ENCODE measurements at regions not wholly inside any gene's neighbourhood (a gene's known extent, or its start where the extent isn't known, plus 50 kb on each side); places are given as distances from the start of the nearest gene placed in this dataset.

- H3K4me1 ChIP-seq (replicated peaks): no peaks in the 10 kb centered on the region
- H3K9me3 ChIP-seq: no peaks in the 10 kb centered on the region
- no peak overlapping the region for H3K27ac ChIP-seq
- no peak for TF ChIP-seq POLR2AphosphoS5 (IDR thresholded peaks at IDR 0.05)
- TF ChIP-seq, protein P1, sequence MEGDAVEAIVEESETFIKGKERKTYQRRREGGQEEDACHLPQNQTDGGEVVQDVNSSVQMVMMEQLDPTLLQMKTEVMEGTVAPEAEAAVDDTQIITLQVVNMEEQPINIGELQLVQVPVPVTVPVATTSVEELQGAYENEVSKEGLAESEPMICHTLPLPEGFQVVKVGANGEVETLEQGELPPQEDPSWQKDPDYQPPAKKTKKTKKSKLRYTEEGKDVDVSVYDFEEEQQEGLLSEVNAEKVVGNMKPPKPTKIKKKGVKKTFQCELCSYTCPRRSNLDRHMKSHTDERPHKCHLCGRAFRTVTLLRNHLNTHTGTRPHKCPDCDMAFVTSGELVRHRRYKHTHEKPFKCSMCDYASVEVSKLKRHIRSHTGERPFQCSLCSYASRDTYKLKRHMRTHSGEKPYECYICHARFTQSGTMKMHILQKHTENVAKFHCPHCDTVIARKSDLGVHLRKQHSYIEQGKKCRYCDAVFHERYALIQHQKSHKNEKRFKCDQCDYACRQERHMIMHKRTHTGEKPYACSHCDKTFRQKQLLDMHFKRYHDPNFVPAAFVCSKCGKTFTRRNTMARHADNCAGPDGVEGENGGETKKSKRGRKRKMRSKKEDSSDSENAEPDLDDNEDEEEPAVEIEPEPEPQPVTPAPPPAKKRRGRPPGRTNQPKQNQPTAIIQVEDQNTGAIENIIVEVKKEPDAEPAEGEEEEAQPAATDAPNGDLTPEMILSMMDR (IDR thresholded peaks at IDR 0.05): no peak
- H3K4me3 ChIP-seq: no peak overlapping the region
- DNase-seq (ENCODE audit: low spot score): no peak
- intact Hi-C loops (cut with DNase I): no loop called here
- H3K27me3 ChIP-seq (replicated peaks; ENCODE audit: insufficient read depth): no peaks in the 10 kb centered on the region
- 59% methylated on average over 3 of the region's 3 CpGs for whole genome bisulfite sequencing
- no peaks in the 10 kb centered on the region for H3K36me3 ChIP-seq
Observed at GRCh38 chr7:46511442-46512215, 590.6 kb upstream of the IGFBP3 start.

DNA sequence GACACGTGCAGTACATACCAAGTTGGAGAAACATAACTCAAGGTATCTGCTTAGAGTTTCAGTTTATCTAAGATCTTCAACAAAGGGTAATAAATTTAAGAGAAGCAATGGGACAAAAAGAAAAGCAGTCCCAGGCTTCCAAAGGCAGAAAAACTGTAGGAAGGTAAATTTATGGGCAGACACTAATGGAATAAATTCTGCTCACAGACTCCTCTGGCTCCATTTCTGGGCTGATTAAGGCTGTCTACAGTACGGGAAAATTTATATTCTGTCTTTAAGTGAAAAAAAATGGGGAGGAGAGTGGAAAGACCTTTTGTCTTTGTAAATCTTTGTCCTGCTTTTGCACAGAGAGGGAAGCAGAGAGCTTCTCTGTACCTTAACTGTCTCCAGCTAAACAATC is 587.5 kb upstream of the IGFBP3 start:
- no peaks in the 10 kb centered on the region for H3K9me3 ChIP-seq
- intact Hi-C loops (cut with DNase I): no loop called here
- no peaks in the 10 kb centered on the region for H3K27me3 ChIP-seq (replicated peaks; ENCODE audit: insufficient read depth)
- no peak overlapping the region for H3K27ac ChIP-seq
- H3K4me3 ChIP-seq: no peak overlapping the region
- WGBS: 7% methylated on average over 2 of the region's 2 CpGs
- H3K4me1 ChIP-seq (replicated peaks): no peaks in the 10 kb centered on the region
- H3K36me3 ChIP-seq: no peaks in the 10 kb centered on the region
- DNase-seq (ENCODE audit: low spot score): no peak
- peak; percentile 28 for TF ChIP-seq POLR2AphosphoS5 (IDR thresholded peaks at IDR 0.05)
- TF ChIP-seq, protein P1 (IDR thresholded peaks at IDR 0.05): no peak
- TF ChIP-seq POLR2A (IDR thresholded peaks at IDR 0.05): no peak

DNA sequence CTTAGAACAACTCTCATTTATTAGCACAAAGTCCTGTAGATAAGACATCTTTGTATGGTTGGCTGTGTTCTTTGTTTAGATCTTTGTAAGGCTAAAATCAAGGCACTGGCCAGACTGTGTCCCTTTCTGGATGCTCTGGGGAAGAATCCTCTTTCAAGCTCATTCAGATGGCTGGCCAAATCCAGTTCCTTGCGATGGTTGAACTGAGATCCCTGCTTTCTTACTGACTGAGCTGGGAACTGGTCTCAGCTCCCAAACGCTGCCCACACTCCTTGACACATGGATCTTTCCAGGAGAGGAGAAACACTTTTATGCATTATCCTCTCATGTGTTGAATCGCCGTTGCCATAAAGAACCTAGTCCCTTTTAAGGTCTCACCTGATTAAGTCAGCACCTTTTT is 586.5 kb upstream of the IGFBP3 start:
- no peak overlapping the region for H3K4me3 ChIP-seq

GRCh38 chr7:46494441-46494840 is 573.4 kb upstream of the IGFBP3 start:
- Histone ChIP-seq H3K27me3 (replicated peaks; ENCODE audit: insufficient read depth) (no peaks in the 10 kb centered on the region), H3K9me3 (no peaks in the 10 kb centered on the region), H3K4me1 (replicated peaks) (no peaks in the 10 kb centered on the region), H3K36me3 (no peaks in the 10 kb centered on the region), H3K27ac (no peak overlapping the region), H3K4me3 (no peak overlapping the region)
- intact Hi-C loops (cut with DNase I): no loop called here
- 90% methylated on average over 3 of the region's 3 CpGs for WGBS
- no peak for TF ChIP-seq POLR2AphosphoS5 (IDR thresholded peaks at IDR 0.05)
- no peak for TF ChIP-seq POLR2A (IDR thresholded peaks at IDR 0.05)
- TF ChIP-seq, protein P1 (IDR thresholded peaks at IDR 0.05): no peak
- no peak for DNase-seq (ENCODE audit: low spot score)

More for the DNA sequence above, 586.5 kb upstream of the IGFBP3 start:
- H3K9me3 ChIP-seq: no peaks in the 10 kb centered on the region
- DNase-seq (ENCODE audit: low spot score): no peak
- TF ChIP-seq POLR2A (IDR thresholded peaks at IDR 0.05) (no peak), POLR2AphosphoS5 (IDR thresholded peaks at IDR 0.05) (no peak)
- TF ChIP-seq, protein P1 (IDR thresholded peaks at IDR 0.05): no peak
- intact Hi-C loops (cut with DNase I): no loop called here
- WGBS: 66% methylated on average over 4 of the region's 4 CpGs
- no peaks in the 10 kb centered on the region for H3K27me3 ChIP-seq (replicated peaks; ENCODE audit: insufficient read depth)
- H3K4me1 ChIP-seq (replicated peaks): no peaks in the 10 kb centered on the region
- no peaks in the 10 kb centered on the region for H3K36me3 ChIP-seq
- H3K27ac ChIP-seq: no peak overlapping the region

DNA sequence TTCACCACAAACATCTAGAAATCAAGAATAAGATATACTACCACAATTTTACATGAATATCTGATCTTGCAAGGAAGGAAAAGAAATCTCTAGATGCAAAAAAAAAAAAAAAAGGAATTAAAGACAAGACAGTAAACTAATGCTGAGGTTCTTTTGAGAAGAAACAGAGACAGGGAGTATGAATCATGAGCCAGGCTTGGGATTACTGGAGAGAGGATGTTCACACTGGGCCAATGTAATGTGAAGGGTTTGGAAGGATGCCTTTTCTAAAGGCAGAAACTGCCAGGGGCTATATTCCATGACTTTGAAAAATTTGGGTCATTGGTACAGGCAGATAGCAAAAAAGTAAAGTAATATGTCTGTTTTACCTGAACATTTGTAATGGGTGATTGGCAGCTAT is 573.0 kb upstream of the IGFBP3 start:
- H3K4me3 ChIP-seq: no peak overlapping the region
- TF ChIP-seq POLR2AphosphoS5 (IDR thresholded peaks at IDR 0.05) (no peak), POLR2A (IDR thresholded peaks at IDR 0.05) (no peak)
- TF ChIP-seq, protein P1 (IDR thresholded peaks at IDR 0.05): no peak
- H3K36me3 ChIP-seq: no peaks in the 10 kb centered on the region
- no peaks in the 10 kb centered on the region for H3K27me3 ChIP-seq (replicated peaks; ENCODE audit: insufficient read depth)
- H3K4me1 ChIP-seq (replicated peaks): no peaks in the 10 kb centered on the region
- H3K27ac ChIP-seq: no peak overlapping the region
- no peak for DNase-seq (ENCODE audit: low spot score)
- no peaks in the 10 kb centered on the region for H3K9me3 ChIP-seq
- intact Hi-C loops (cut with DNase I): no loop called here
